Astrocyte (in vitro differentiated cells and primary cell): ENCODE measurements at regions not wholly inside any gene's neighbourhood (a gene's known extent, or its start where the extent isn't known, plus 50 kb on each side); places are given as distances from the start of the nearest gene placed in this dataset.

Experiments used
- CTCF ChIP-seq: IDR thresholded peaks from 2 replicates; pipeline ENCODE4 v1.5.1; 2011; ENCODE audit warnings: low read depth, mild to moderate bottlenecking, inconsistent platforms, low read length, moderate library complexity; ENCODE audit not compliant: insufficient read depth
- EZH2 ChIP-seq: IDR thresholded peaks from 2 replicates; pipeline ENCODE4 v1.6.1; 2012; ENCODE audit warnings: mild to moderate bottlenecking, low read length, inconsistent platforms; ENCODE audit not compliant: insufficient read depth

GRCh38 chr4:100633269-100633668 is 115.4 kb upstream of the EMCN start:
- TF ChIP-seq CTCF (no peak), EZH2 (no peak)
